ENCODE measurements at regions not wholly inside any gene's neighbourhood (a gene's known extent, or its start where the extent isn't known, plus 50 kb on each side); places are given as distances from the start of the nearest gene placed in this dataset.

DNA sequence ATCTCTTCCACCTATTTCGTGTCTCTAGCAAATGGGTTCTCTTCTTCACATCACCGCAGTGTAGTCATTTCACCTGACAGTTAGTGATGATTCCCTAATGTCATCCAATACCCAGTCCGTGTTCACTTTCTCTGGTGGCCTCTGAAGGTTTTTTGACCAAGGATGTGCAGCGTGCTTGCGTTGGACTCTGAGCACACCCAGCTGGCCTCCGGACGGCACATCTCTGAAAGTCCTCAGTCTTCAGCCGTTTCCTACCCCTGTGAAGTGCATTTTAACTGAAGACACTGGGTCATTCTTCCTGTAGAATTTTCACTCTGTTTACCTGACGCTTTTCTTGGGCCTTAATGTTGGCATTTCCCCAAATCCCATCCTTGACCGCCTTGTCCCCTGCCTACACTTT is 98.7 kb downstream of the ERMARD start:
- TF ChIP-seq, protein P1, sequence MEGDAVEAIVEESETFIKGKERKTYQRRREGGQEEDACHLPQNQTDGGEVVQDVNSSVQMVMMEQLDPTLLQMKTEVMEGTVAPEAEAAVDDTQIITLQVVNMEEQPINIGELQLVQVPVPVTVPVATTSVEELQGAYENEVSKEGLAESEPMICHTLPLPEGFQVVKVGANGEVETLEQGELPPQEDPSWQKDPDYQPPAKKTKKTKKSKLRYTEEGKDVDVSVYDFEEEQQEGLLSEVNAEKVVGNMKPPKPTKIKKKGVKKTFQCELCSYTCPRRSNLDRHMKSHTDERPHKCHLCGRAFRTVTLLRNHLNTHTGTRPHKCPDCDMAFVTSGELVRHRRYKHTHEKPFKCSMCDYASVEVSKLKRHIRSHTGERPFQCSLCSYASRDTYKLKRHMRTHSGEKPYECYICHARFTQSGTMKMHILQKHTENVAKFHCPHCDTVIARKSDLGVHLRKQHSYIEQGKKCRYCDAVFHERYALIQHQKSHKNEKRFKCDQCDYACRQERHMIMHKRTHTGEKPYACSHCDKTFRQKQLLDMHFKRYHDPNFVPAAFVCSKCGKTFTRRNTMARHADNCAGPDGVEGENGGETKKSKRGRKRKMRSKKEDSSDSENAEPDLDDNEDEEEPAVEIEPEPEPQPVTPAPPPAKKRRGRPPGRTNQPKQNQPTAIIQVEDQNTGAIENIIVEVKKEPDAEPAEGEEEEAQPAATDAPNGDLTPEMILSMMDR (IDR thresholded peaks at IDR 0.05): no peak
- no peak for TF ChIP-seq POLR2A (IDR thresholded peaks at IDR 0.05)
